ENCODE measurements at regions not wholly inside any gene's neighbourhood (a gene's known extent, or its start where the extent isn't known, plus 50 kb on each side); places are given as distances from the start of the nearest gene placed in this dataset.

GRCh38 chr5:104739905-104740304 lies 1177.3 kb upstream of the NUDT12 start:
- no peak for DNase-seq (ENCODE audit: low spot score)

GRCh38 chr5:104739503-104739902 lies 1176.9 kb upstream of the NUDT12 start:
- DNase-seq (ENCODE audit: low spot score), result no peak

- DNase-seq (ENCODE audit: low spot score), result no peak
These were observed 1173.5 kb upstream of the NUDT12 start for GRCh38 chr5:104736073-104736472.

GRCh38 chr5:104734046-104734445 lies 1171.5 kb upstream of the NUDT12 start:
- no peak for DNase-seq (ENCODE audit: low spot score)

- no peak for DNase-seq (ENCODE audit: low spot score)
These were observed 1170.6 kb upstream of the NUDT12 start for GRCh38 chr5:104733063-104733669.

GRCh38 chr5:104731331-104731730 lies 1168.7 kb upstream of the NUDT12 start:
- DNase-seq (ENCODE audit: low spot score), result no peak

GRCh38 chr5:104708027-104708426 lies 1145.4 kb upstream of the NUDT12 start:
- no peak for DNase-seq (ENCODE audit: low spot score)

GRCh38 chr5:104706600-104706999 lies 1144.0 kb upstream of the NUDT12 start:
- no peak for DNase-seq (ENCODE audit: low spot score)

GRCh38 chr5:104702212-104702611 lies 1139.6 kb upstream of the NUDT12 start:
- no peak for DNase-seq (ENCODE audit: low spot score)

- no peak for DNase-seq (ENCODE audit: low spot score)
These were observed 1136.8 kb upstream of the NUDT12 start for GRCh38 chr5:104699438-104699837.

- no peak for DNase-seq (ENCODE audit: low spot score)
These were observed 1098.7 kb upstream of the NUDT12 start for GRCh38 chr5:104661256-104661655.

GRCh38 chr5:104659497-104659896 lies 1096.9 kb upstream of the NUDT12 start:
- no peak for DNase-seq (ENCODE audit: low spot score)

GRCh38 chr5:104652271-104652861 lies 1089.8 kb upstream of the NUDT12 start:
- no peak for DNase-seq (ENCODE audit: low spot score)

- DNase-seq (ENCODE audit: low spot score), result no peak
These were observed 1087.9 kb upstream of the NUDT12 start for GRCh38 chr5:104650313-104651055.

- no peak for DNase-seq (ENCODE audit: low spot score)
These were observed 1083.8 kb upstream of the NUDT12 start for GRCh38 chr5:104646416-104646815.

- no peak for DNase-seq (ENCODE audit: low spot score)
These were observed 1080.7 kb upstream of the NUDT12 start for GRCh38 chr5:104643320-104643719.

- DNase-seq (ENCODE audit: low spot score), result no peak
These were observed 1072.6 kb upstream of the NUDT12 start for GRCh38 chr5:104635227-104635626.

- no peak for DNase-seq (ENCODE audit: low spot score)
These were observed 1066.3 kb upstream of the NUDT12 start for GRCh38 chr5:104628911-104629310.

GRCh38 chr5:104626122-104626521 lies 1063.5 kb upstream of the NUDT12 start:
- DNase-seq (ENCODE audit: low spot score), result no peak

GRCh38 chr5:104612005-104612404 lies 1049.4 kb upstream of the NUDT12 start:
- no peak for DNase-seq (ENCODE audit: low spot score)

GRCh38 chr5:104611135-104611767 lies 1048.7 kb upstream of the NUDT12 start:
- no peak for DNase-seq (ENCODE audit: low spot score)

- no peak for DNase-seq (ENCODE audit: low spot score)
These were observed 1043.8 kb upstream of the NUDT12 start for GRCh38 chr5:104606258-104606829.

- no peak for DNase-seq (ENCODE audit: low spot score)
These were observed 1037.1 kb upstream of the NUDT12 start for GRCh38 chr5:104599726-104600125.
